Keratinocyte (primary cell): ENCODE measurements at regions not wholly inside any gene's neighbourhood (a gene's known extent, or its start where the extent isn't known, plus 50 kb on each side); places are given as distances from the start of the nearest gene placed in this dataset.

Source experiments
- DNase-seq: peaks from one replicate; pipeline ENCODE4 v3.0.0-alpha.2; 2011; ENCODE audit warnings: low read depth, missing footprints, low spot score
- FAIRE-seq: peaks from 2 replicates; lab custom pipeline; 2011; peaks lifted over from hg19 to GRCh38; lab: Jason Lieb, UNC
- H2AFZ ChIP-seq: 2 replicates; pipeline ENCODE4 v1.6.0; 2012; ENCODE audit warnings: low read length, control low read depth, inconsistent platforms; ENCODE audit not compliant: control insufficient read depth
- H3K27ac ChIP-seq: 2 replicates; pipeline ENCODE4 v1.5.1; 2011; ENCODE audit warnings: low read length; ENCODE audit not compliant: control insufficient read depth, insufficient read depth
- H3K27me3 ChIP-seq: 3 replicates; pipeline ENCODE4 v1.6.0; 2011; ENCODE audit warnings: low read length; ENCODE audit not compliant: control insufficient read depth, insufficient read depth; ENCODE audit errors: extremely low read depth
- H3K36me3 ChIP-seq, 2 experiments: 2 replicates in 1 of 2; 3 replicates in 1 of 2; pipeline ENCODE4 v1.5.1; 2011; ENCODE audit warnings: low read length in 2 of 2, mild to moderate bottlenecking in 1 of 2; ENCODE audit not compliant: control insufficient read depth in 2 of 2, insufficient read depth in 2 of 2; ENCODE audit errors: extremely low read depth in 1 of 2
- H3K4me1 ChIP-seq: 3 replicates; pipeline ENCODE4 v1.5.1; 2011; ENCODE audit warnings: low read length; ENCODE audit not compliant: control insufficient read depth, insufficient read depth; ENCODE audit errors: extremely low read depth
- H3K4me2 ChIP-seq: 3 replicates; pipeline ENCODE4 v1.6.0; 2011; ENCODE audit warnings: low read depth, low read length; ENCODE audit not compliant: control insufficient read depth, insufficient read depth; ENCODE audit errors: extremely low read depth
- H3K4me3 ChIP-seq, 3 experiments: fragments of 200-600 bp in 1 of 3; sonication (generic) in 1 of 3; 2 replicates in 2 of 3; 3 replicates in 1 of 3; pipeline ENCODE4 v1.5.1; 2011 to 2016; ENCODE audit warnings: low read length in 3 of 3, mild to moderate bottlenecking in 3 of 3, control low read depth in 2 of 3, inconsistent platforms in 1 of 3, low read depth in 1 of 3, mixed read lengths in 1 of 3, mixed run types in 1 of 3, moderate library complexity in 1 of 3; ENCODE audit not compliant: control insufficient read depth in 2 of 3, insufficient read depth in 2 of 3; ENCODE audit errors: extremely low read depth in 1 of 3
- H3K79me2 ChIP-seq: 2 replicates; pipeline ENCODE4 v1.6.0; 2012; ENCODE audit warnings: low read length; ENCODE audit not compliant: control insufficient read depth, insufficient read depth
- H3K9ac ChIP-seq: 3 replicates; pipeline ENCODE4 v1.6.0; 2011; ENCODE audit warnings: low read length; ENCODE audit not compliant: control insufficient read depth, insufficient read depth; ENCODE audit errors: extremely low read depth
- H3K9me1 ChIP-seq: 3 replicates; pipeline ENCODE4 v1.6.0; 2011; ENCODE audit warnings: low read length; ENCODE audit not compliant: control insufficient read depth, insufficient read depth; ENCODE audit errors: extremely low read depth
- H3K9me3 ChIP-seq: 2 replicates; pipeline ENCODE4 v1.5.1; 2012; ENCODE audit warnings: low read depth, low read length; ENCODE audit not compliant: control insufficient read depth
- H4K20me1 ChIP-seq: 3 replicates; pipeline ENCODE4 v1.6.0; 2011; ENCODE audit warnings: low read length; ENCODE audit not compliant: control insufficient read depth, insufficient read depth; ENCODE audit errors: extremely low read depth
- CTCF ChIP-seq, 3 experiments: IDR thresholded peaks in 1 of 3; conservative IDR thresholded peaks in 1 of 3; optimal IDR thresholded peaks in 1 of 3; 2 replicates in 2 of 3; 3 replicates in 1 of 3; pipeline versions ENCODE3 to v1.5.1; 2011; ENCODE audit warnings: low read length in 3 of 3, mild to moderate bottlenecking in 3 of 3, moderate library complexity in 2 of 3, control low read depth in 1 of 3, inconsistent platforms in 1 of 3; ENCODE audit not compliant: insufficient read depth in 2 of 3; ENCODE audit errors: extremely low read depth in 1 of 3
- EZH2 ChIP-seq: IDR thresholded peaks from one replicate; pipeline ENCODE4 v1.6.1; 2012; ENCODE audit warnings: inconsistent platforms, mild to moderate bottlenecking, low read length, moderate library complexity
- dilution Hi-C: fragments of 300-500 bp; cut with MboI; formaldehyde crosslinking; loops from one replicate; pipeline ENCODE4 v1.7.0; 2020; ENCODE audit warnings: low sequenced_read_pairs; ENCODE audit not compliant: extremely low pct_ligation_motif_present

GRCh38 chr1:184311580-184311979 lies 75.2 kb upstream of the C1orf21 start:
- H4K20me1 ChIP-seq = no peaks in the 10 kb centered on the region
- H3K4me2 ChIP-seq = no peak overlapping the region
- H2AFZ ChIP-seq = no peak overlapping the region
- FAIRE-seq (no peak), DNase-seq (no peak)
- H3K36me3 ChIP-seq = no peaks in the 10 kb centered on the region
- no peak overlapping the region for H3K27ac ChIP-seq
- no peak overlapping the region for H3K4me3 ChIP-seq
- no peak for TF ChIP-seq EZH2
- TF ChIP-seq CTCF (optimal IDR thresholded peaks at IDR 0.05 in 1 of 3, IDR thresholded peaks at IDR 0.05 in 1 of 3, conservative IDR thresholded peaks at IDR 0.05 in 1 of 3; ENCODE audit: extremely low read depth in 1 of 3, insufficient read depth in 2 of 3, low read length in 3 of 3) = no peak
- dilution Hi-C loops = no loop called here
- H3K79me2 ChIP-seq = no peaks in the 10 kb centered on the region
- H3K27me3 ChIP-seq = no peaks in the 10 kb centered on the region
- no peaks in the 10 kb centered on the region for H3K9me1 ChIP-seq
- no peaks in the 10 kb centered on the region for H3K4me1 ChIP-seq
- no peaks in the 10 kb centered on the region for H3K9me3 ChIP-seq
- H3K9ac ChIP-seq = no peak overlapping the region

- no peaks in the 10 kb centered on the region for H4K20me1 ChIP-seq
- H3K4me1 ChIP-seq = no peaks in the 10 kb centered on the region
- TF ChIP-seq CTCF (optimal IDR thresholded peaks at IDR 0.05 in 1 of 3, IDR thresholded peaks at IDR 0.05 in 1 of 3, conservative IDR thresholded peaks at IDR 0.05 in 1 of 3; ENCODE audit: extremely low read depth in 1 of 3, insufficient read depth in 2 of 3, low read length in 3 of 3) = no peak
- no peak for TF ChIP-seq EZH2
- no peak overlapping the region for H3K4me3 ChIP-seq
- no peaks in the 10 kb centered on the region for H3K27me3 ChIP-seq
- H3K27ac ChIP-seq = no peak overlapping the region
- no peaks in the 10 kb centered on the region for H3K79me2 ChIP-seq
- dilution Hi-C loops = no loop called here
- FAIRE-seq (no peak), DNase-seq (no peak)
- H2AFZ ChIP-seq = no peak overlapping the region
- no peak overlapping the region for H3K9ac ChIP-seq
- H3K9me3 ChIP-seq = no peaks in the 10 kb centered on the region
- no peak overlapping the region for H3K4me2 ChIP-seq
- no peaks in the 10 kb centered on the region for H3K36me3 ChIP-seq
- no peaks in the 10 kb centered on the region for H3K9me1 ChIP-seq
These were observed 71.6 kb upstream of the C1orf21 start for GRCh38 chr1:184315254-184315653.
